ENCODE measurements at regions not wholly inside any gene's neighbourhood (a gene's known extent, or its start where the extent isn't known, plus 50 kb on each side); places are given as distances from the start of the nearest gene placed in this dataset.

DNA sequence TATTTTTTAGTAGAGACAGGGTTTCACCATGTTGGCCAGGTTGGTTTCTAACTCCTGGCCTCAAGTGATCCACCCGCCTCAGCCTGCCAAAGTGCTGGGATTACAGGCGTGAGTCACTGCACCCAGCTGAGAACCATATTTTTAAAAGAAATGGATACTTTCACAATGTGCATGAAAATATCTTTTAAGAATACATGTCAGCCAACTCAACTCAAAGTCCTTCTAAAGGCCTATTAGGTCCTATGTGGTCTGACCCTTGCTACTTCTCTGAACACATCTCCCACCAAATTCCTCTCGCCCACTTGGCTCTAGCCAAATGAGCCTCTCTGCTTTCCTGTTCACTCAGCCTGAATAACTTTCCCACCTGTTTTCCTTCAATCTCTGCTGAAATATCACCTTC is 119.6 kb downstream of the MTX2 start:
- no peak for DNase-seq

- DNase-seq: no peak
Observed at GRCh38 chr2:176390276-176391147, 121.3 kb downstream of the MTX2 start.

- no peak for DNase-seq
Observed at GRCh38 chr2:176391148-176391419, 121.8 kb downstream of the MTX2 start.

GRCh38 chr2:176392249-176392648 is 123.0 kb downstream of the MTX2 start:
- DNase-seq: no peak

- DNase-seq: no peak
Observed at GRCh38 chr2:176392744-176393414, 123.6 kb downstream of the MTX2 start.

- no peak for DNase-seq
Observed at GRCh38 chr2:176395273-176395854, 126.1 kb downstream of the MTX2 start.

GRCh38 chr2:176398243-176399073 is 129.2 kb downstream of the MTX2 start:
- DNase-seq: no peak

DNA sequence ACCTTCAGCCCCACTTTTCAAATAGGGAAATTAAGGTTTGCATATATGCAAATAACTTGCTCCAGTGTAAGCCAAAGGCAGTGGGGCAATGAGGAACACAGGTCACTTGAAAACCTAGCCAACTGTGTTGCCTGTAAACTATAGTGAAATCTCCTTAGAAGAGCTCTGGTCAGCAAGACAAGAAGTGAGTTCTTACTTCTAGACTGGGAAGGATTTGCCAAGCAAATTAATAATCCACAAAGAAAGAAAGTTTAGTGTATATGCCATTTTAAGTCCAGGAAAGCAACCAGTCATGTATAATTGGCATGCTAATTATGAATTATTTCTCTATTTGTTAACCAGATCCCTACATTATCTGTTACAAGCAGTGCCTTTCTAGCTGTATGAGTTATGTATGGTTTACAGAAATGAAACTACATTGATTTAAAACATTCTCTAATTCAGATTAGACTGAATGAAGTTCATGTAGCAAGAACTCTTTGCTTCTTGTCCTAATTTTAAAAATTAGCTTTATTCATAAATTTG is 129.9 kb downstream of the MTX2 start:
- DNase-seq: no peak

DNA sequence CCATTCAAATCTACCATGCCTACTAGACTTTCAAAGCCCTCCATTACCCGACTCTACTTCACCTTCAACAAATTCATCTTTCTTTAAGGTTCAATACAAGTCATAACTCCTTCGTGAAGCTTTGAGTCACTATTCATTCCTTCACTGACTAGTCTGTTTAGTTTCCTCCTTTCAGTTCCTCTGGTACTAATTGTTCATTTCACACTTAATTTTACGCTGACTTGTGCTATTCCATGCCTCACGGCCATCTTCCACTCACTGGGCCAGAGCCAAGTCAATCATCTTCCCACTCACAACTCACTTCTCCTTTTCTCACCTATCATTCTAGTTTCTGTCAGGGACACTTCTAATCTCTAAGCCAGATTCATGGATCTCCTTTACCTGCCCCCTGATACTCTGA is 136.2 kb downstream of the MTX2 start:
- DNase-seq: no peak

DNA sequence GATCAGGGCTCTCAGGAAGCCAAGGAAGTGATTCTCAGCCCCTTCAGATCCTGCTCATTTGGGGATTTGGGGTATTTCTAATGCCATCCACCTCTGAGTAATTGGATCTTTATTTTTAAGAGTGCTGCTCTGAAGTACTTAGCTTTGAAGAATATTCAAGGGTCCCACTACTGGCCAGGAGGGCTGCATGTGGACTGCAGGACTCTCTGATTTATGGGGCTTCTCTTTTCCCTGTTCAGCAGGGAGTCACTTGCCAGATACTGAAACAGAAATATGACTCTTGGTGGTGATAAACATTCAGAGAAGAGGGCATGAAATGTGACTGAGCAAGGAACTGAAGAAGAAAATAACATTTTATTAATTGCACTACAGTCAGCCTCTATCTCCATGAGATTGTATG is 138.5 kb downstream of the MTX2 start:
- DNase-seq: no peak

DNA sequence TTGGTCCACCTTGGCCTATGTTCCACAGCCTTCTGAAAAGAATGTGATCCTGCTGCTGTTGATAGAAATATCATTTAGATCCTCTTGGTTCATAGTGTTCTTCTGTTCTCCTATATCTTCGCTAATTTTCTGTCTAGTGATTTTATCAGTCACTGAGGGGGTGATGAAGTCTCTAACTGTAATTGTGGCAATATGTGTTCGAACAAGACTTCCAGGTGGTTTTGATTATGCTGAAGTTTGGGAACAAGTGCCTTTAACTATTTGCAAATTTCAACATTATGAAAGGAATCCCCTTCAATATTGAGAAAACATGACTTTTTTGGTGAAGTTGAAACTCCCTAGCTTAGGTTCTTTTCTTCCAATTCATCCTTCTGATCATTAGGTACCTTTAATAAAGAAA is 140.4 kb downstream of the MTX2 start:
- DNase-seq: no peak

GRCh38 chr2:176412136-176412535 is 142.9 kb downstream of the MTX2 start:
- DNase-seq: no peak

GRCh38 chr2:176413786-176414185 is 144.5 kb downstream of the MTX2 start:
- DNase-seq: no peak

GRCh38 chr2:176414641-176415040 is 145.4 kb downstream of the MTX2 start:
- DNase-seq: no peak

GRCh38 chr2:176415174-176415895 is 146.1 kb downstream of the MTX2 start:
- DNase-seq: no peak

GRCh38 chr2:176415937-176416499 is 146.8 kb downstream of the MTX2 start:
- no peak for DNase-seq

DNA sequence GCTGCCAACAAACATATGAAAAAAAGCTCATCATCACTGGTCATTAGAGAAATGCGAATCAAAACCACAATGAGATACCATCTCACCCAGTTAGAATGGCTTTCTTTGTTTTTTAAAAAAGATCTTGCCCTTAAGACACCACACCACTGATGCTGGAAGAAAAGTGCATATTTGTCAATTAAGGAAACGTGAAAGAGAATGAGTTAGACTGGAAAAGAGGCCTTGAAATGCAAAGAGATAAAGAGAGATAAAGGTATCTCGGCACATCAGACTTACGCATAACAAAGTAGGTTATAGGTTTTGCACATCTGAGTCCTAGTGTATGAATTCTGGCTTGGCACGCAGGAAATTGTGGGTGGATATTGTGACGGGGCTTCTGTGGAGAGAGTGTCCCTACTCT is 149.5 kb downstream of the MTX2 start:
- no peak for DNase-seq

DNA sequence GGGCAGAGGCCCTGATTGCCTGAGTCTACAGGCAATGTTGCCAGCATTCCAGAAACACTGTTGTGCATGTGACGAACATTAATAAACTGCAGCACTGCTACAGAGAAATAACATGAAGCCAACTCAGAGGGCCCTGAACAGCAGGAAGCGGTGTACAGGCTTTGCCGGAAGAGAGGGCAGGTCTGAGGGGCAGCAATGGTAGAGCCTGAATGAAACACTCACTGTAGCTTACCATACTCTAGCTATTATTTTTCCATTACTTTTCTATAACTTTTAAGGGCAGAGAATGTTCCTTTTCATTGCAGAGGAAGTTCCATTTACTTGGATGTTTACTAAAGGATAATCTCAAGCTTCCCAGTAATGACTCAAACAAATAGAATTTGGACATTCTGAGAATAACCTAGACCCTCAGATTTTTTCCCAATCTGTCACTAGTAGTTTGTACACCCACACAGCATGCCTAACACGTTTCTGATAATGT is 150.4 kb downstream of the MTX2 start:
- DNase-seq: no peak

- no peak for DNase-seq
Observed at GRCh38 chr2:176421297-176422050, 152.2 kb downstream of the MTX2 start.

DNA sequence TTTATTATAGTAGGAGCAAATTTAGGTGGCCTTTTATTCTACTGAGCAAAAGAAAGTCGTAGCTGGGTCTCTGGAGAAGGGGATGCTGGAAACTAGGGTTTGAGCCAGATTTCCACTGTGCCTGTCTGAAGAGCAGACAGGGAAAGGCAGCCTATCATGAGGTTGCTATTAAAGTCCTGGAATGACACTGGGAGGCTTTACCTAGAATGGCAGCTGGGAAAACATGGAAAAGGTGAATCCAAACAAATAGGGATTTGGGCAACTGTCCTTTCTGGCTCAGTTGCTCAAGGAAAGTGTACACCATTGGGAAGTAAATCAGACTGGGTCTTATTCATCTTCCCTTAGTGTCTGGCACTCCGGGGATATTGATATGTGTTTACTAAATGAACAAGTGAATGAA is 154.6 kb downstream of the MTX2 start:
- DNase-seq: no peak

- DNase-seq: no peak
Observed at GRCh38 chr2:176424746-176425145, 155.5 kb downstream of the MTX2 start.
